Activated CD4-positive, alpha-beta T cell treated with anti-CD3 and anti-CD28 coated beads, Interleukin-2, Interleukin-4, amounts not matched to agents 100 ng/mL and 50 ng/mL, durations not matched to agents 16 hours and 8 hours (primary cell): ENCODE measurements at regions not wholly inside any gene's neighbourhood (a gene's known extent, or its start where the extent isn't known, plus 50 kb on each side); places are given as distances from the start of the nearest gene placed in this dataset.

Source experiments
- DNase-seq: peaks from one replicate; pipeline ENCODE4 v3.0.0-alpha.2; 2020; ENCODE audit warnings: low spot score

DNA sequence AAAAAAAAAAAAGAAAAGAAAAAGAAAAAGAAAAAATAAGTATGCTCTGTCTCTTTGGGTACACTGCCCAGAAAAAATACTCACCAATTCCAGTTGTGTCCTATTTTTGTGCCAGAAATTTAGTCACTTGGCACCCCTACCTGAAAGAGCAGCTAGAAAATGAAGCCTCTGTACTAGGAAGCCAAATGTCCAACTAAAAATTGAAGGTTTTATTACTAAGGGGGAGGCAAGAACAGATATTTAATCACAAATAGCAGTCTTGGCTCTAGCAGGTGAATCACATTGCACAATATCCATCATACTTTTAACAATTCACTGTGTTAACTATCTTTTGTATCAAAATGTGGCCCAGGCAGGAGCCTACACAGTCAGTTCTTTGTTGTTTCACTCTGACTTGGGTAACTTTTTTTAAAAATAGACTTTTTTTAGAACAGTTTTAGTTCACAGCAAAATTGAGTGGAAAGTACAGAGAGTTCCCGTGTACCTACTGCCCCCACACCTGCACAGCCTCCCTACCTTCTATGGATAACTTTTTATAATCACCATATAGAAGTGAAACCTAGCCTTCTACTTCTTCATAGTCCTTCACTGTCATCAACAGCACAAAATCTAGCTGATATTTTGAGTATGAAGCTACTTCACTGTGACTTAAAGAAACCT, 87.1 kb upstream of the ATF7IP start:
- DNase-seq = no peak

- DNase-seq = no peak
Measured at GRCh38 chr12:14279845-14280244, 85.6 kb upstream of the ATF7IP start.

- no peak for DNase-seq
Measured at GRCh38 chr12:14280921-14281320, 84.6 kb upstream of the ATF7IP start.

DNA sequence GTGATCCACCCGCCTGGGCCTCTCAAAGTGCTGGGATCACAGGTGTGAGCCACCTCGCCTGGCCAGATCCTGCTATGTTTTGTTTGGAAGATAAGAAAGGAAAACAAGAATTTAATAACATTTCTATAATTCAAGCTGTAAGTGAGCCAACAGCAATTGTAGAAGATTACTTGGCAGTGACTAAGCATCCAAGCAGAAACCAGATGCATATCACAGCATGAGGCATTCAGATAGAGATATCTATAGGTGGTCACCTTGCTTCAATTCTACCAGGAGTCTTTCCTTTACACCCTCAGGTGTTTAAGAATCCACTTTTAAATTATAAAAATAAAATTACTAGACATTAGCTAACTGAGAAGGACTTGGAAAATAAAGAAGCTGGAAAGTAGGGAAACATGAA, 83.9 kb upstream of the ATF7IP start:
- no peak for DNase-seq

DNA sequence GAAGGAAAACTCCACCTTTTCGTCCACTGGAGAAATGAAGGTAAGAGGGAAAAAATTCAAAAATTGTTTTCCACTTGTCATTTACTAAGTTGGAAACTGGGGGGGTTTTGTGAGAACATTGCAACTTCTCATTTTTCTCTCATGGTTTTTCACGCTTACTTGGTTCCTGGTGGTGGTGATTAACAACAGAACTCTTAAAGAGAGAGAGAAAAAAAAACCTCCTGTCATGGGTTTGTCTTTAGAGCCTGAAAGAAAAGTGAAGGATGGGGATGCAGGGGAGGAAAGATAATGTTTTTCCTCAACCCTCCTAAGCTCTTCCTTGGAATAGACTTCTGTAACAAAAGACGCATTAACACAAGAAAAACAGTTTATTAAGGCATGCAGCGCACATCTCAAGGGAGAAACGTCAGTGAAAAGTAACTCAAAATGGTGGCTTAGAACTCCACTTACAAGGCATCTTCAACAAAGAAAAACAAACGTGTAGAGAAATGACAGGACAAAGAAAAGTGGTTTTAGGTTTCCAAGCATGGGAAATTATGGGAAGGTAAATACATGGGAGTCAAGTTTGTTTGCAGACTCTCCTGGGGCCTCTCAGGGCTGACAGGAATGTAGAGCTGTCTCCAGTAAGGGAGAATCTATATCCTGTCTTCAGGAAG, 81.9 kb upstream of the ATF7IP start:
- no peak for DNase-seq

GRCh38 chr12:14284184-14284722, 81.2 kb upstream of the ATF7IP start:
- no peak for DNase-seq

DNA sequence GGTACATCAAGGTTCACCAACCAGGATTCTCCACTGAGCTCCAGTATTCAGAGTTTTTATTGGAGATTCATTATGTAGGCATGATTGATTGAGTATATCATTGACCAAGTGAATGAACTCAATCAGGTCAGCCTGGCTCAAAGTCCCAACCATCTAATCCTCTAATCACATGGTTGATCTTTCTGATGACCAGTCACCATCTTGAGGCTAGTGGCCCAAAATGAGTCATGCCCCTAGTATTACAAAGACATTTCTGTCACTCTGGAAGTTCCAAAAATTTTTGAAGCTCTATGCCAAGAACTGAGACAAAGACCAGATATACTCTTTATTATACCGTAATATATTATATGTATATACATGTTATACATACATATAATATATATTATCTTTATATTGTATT, 75.9 kb upstream of the ATF7IP start:
- no peak for DNase-seq

DNA sequence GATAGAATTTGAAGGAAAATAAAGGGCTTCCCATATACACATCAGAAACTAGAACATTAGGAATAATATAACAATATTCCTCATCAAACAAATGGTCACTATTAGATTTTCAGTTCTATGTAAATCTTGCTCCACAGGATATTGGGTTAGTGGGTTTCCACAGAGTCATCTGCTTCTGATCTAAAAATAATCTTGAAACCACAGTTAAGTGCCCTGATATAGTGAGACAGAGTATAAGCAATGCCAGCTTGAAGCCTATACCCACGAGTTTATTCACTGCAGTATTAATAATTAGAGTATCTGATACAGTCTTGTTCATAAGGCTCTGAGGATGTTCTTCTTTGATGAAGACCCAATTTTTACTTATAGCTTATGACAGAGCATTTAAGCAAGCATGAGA, 74.5 kb upstream of the ATF7IP start:
- no peak for DNase-seq

GRCh38 chr12:14303661-14304155, 61.8 kb upstream of the ATF7IP start:
- DNase-seq = no peak

DNA sequence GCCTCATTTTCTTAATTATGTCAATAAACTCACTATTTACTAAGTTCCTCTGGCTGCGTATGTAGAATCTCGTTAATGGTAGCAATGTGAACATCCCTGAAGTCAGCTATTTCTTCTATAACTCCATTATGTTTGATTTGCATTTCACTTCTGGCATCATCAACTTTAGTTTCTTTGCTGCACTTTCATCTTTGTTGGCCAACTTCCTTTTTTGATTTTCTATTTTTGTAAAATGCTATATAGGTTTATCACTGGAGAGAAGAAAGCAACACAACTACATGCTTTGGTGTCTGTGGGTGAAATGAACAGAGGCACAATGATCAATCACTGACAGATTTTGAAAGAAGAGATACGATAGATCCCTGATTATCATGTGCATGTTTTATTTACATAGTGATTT, 58.5 kb upstream of the ATF7IP start:
- no peak for DNase-seq

DNA sequence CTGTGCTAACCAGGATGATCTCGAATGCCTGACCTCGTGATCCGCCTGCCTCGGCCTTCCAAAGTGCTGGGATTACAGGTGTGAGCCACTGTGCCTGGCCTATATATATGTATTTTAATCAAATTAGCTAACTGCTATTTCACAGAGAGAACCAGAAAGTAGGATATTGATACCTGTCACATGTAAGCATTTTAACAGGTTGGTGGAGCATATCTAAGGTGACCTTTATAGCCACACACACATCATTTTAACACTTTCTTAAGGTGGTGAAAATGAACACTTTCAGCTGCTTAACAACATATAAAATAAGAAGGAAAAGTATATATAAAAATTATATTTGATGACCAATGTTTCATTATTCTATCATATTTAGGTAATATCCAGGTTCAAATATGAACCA, 57.0 kb upstream of the ATF7IP start:
- no peak for DNase-seq

DNA sequence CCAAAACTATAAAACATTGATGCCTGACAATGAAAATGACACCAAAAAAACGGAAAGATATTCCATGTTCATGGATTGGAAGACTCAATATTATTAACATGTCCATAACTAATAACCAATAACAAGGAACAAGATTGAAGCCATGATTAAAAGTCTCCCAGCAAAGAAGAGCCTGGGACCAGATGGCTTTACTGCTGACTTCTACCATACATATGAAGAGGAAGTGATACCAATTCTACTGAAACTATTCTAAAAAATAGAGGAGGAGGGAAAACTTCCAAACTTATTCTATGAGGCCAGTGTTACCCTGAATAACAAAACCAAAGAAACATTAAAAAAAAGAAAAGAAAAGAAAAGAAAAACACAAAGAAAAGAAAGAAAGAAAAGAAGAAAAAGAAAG, 54.6 kb upstream of the ATF7IP start:
- no peak for DNase-seq

GRCh38 chr12:14313379-14314138, 51.9 kb upstream of the ATF7IP start:
- no peak for DNase-seq

GRCh38 chr12:14314801-14315200, 50.7 kb upstream of the ATF7IP start:
- no peak for DNase-seq

DNA sequence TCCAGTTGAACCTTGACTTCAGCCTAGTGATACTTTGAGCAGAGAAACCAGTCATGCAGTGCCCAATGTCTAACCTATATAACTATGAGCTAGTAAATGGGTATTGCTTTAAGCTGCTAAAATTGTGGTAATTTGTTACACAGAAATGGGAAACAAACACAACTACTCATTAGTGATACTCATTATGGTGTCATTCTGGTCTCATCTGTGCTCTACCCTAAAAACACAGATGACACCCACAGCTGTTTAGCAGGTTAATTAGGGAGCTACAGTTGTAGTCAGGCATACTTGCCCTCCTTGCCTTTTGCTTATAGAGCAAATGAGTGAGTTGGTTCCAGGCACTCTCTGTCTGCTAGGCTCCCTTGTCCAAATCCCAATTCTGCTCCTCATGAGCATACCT, 50.0 kb upstream of the ATF7IP start:
- DNase-seq = no peak
